Muscle of leg (tissue), 3 donors: ENCODE measurements at regions not wholly inside any gene's neighbourhood (a gene's known extent, or its start where the extent isn't known, plus 50 kb on each side); places are given as distances from the start of the nearest gene placed in this dataset.

Experiments
- DNase-seq: peaks from one replicate; pipeline ENCODE4 v3.0.0; 2013
- H3K27ac ChIP-seq: one replicate; pipeline ENCODE4 v1.5.1; 2013; ENCODE audit warnings: mild to moderate bottlenecking, low read length, control low read depth
- H3K27me3 ChIP-seq: one replicate; pipeline ENCODE4 v1.6.1; 2013; ENCODE audit warnings: low read length; ENCODE audit not compliant: control insufficient read depth, insufficient read depth
- H3K36me3 ChIP-seq: one replicate; pipeline ENCODE4 v1.6.1; 2013; ENCODE audit warnings: low read length; ENCODE audit not compliant: control insufficient read depth, insufficient read depth
- H3K4me1 ChIP-seq: one replicate; pipeline ENCODE4 v1.6.1; 2013; ENCODE audit warnings: low read length; ENCODE audit not compliant: control insufficient read depth, insufficient read depth
- H3K4me3 ChIP-seq: one replicate; pipeline ENCODE4 v1.5.1; 2013; ENCODE audit warnings: low read length, control low read depth
- H3K9me3 ChIP-seq: replicated peaks from 2 replicates; pipeline ENCODE4 v1.6.1; 2013; ENCODE audit warnings: low read depth, low read length; ENCODE audit not compliant: control insufficient read depth
- WGBS: methylation state at CpG from one replicate; pipeline ENCODE4 v1.1.5; 2013; ENCODE audit warnings: missing lambda C conversion rate; ENCODE audit not compliant: insufficient coverage; 5-methylcytosine and 5-hydroxymethylcytosine counted together

DNA sequence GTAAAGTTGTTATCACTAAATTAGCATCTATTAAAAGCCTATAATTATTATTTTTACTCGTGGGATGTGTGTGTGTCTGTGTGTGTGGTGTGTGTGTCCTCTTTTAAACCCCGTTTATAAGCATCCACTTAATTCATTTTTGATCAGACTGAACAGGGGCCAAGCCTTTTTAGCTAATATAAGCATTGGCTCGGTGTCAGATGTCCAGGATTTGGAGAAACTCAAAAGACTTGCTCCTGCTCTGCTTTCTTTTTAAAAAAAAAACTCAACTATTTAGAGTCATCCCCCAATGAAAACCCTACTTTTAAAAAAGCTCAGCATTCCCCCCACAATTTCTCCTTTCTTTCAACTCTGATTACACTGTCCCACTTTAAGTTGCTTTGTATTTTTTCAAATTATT lies 459.3 kb upstream of the MAF start:
- H3K9me3 ChIP-seq: no peaks in the 10 kb centered on the region
- H3K36me3 ChIP-seq: no peaks in the 10 kb centered on the region
- WGBS: no CpG with 5 or more reads among the region's 3 CpGs

DNA sequence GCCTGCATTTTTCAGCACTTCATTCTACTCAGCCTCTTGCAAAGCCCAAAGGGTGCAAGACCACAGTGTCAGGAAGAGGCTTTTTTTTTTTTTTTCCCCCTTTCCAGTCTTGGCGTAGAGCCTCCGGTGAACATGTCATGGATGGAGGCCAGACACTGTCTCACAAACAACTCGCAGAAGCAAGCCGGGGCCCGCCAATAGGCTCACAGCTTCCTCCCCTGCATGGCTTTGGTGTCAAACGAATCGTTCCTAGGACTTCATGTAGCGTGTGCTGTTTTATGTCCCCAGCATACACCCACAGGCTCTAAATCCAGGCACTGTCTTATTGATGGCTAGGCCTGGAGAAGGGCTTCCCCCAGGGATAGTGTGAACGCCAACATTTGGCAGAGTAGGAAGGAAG lies 457.7 kb upstream of the MAF start:
- Histone ChIP-seq H3K27me3 (no peaks in the 10 kb centered on the region), H3K9me3 (no peaks in the 10 kb centered on the region), H3K36me3 (no peaks in the 10 kb centered on the region), H3K4me3 (no peak overlapping the region), H3K27ac (peak overlapping the region; percentile 44), H3K4me1 (peaks cover 7% of the 10 kb centered on the region)
- peak; percentile 91 for DNase-seq
- WGBS: 14% methylated on average over 6 of the region's 9 CpGs

More for the DNA sequence above, 459.3 kb upstream of the MAF start:
- H3K4me3 ChIP-seq: no peak overlapping the region
- H3K4me1 ChIP-seq: peaks cover 7% of the 10 kb centered on the region
- no peak for DNase-seq
- H3K27me3 ChIP-seq: no peaks in the 10 kb centered on the region
- no peak overlapping the region for H3K27ac ChIP-seq

DNA sequence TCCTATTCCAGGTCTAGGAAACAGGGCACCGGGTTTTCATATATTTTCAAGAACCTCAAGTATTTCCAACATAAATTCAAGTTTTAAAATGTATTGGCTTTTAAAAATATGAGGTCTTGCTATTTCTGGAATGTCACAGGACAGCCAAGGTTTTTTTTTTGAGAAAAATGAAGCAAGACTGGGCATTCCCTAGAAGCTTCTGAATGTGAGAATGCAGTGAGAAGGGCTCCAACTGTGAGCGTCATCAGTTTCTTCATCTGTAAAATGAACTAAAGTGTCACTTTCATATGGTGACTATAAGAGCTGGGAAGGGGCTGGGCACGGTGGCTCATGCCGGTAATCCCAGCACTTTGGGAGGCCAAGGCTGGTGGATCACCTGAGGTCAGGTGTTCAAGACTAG lies 455.8 kb upstream of the MAF start:
- Histone ChIP-seq H3K27ac (no peak overlapping the region), H3K27me3 (no peaks in the 10 kb centered on the region), H3K36me3 (no peaks in the 10 kb centered on the region), H3K9me3 (no peaks in the 10 kb centered on the region), H3K4me3 (no peak overlapping the region), H3K4me1 (peaks cover 7% of the 10 kb centered on the region)
- WGBS: 45% methylated on average over 2 of the region's 4 CpGs
- DNase-seq: peak; percentile 52

DNA sequence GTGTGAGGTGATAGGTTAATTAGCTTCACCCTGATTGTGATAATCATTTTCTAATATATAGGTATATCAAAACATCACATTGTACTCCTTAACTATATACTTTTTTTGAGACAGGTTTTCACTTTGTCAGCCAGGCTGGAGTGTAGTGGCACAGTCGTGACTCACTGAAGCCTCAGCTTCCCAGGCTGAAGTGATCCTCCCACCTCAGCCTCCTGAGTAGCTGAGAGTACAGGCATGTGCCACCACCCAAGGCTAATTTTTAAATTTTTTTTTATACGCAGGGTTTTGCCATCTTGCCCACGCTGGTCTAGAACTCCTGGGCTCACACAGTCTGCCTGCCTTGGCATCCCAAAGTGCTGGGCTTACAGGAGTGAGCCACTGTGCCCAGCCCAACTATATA lies 455.3 kb upstream of the MAF start:
- no peak for DNase-seq

DNA sequence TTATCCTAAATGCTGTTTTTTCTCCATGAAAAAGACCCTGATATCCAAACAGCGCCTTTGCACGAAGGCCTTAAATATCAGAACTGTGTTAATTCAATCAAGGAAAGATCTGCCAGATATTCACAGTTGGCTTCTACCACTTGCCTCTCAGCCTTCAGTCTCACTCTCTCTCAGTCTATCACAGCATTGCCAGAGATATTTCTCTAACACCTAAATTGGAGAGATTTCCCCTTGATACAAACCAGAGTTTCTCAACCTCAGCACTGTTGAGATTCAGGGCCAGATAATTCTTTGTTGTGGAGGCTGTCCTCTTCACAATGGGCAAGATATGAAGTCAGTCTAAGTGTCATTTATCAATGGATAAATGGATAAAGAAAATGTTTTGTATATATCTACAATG lies 454.1 kb upstream of the MAF start:
- Histone ChIP-seq H3K4me3 (no peak overlapping the region), H3K36me3 (no peaks in the 10 kb centered on the region), H3K27ac (no peak overlapping the region), H3K9me3 (no peaks in the 10 kb centered on the region), H3K27me3 (no peaks in the 10 kb centered on the region), H3K4me1 (peaks cover 7% of the 10 kb centered on the region)
- DNase-seq: no peak
- no CpG with 5 or more reads among the region's 2 CpGs for WGBS

More for the DNA sequence above, 455.3 kb upstream of the MAF start:
- 100% methylated on average over 2 of the region's 3 CpGs for WGBS
- Histone ChIP-seq H3K36me3 (no peaks in the 10 kb centered on the region), H3K27ac (no peak overlapping the region), H3K9me3 (no peaks in the 10 kb centered on the region), H3K4me1 (peaks cover 7% of the 10 kb centered on the region), H3K4me3 (no peak overlapping the region), H3K27me3 (no peaks in the 10 kb centered on the region)

DNA sequence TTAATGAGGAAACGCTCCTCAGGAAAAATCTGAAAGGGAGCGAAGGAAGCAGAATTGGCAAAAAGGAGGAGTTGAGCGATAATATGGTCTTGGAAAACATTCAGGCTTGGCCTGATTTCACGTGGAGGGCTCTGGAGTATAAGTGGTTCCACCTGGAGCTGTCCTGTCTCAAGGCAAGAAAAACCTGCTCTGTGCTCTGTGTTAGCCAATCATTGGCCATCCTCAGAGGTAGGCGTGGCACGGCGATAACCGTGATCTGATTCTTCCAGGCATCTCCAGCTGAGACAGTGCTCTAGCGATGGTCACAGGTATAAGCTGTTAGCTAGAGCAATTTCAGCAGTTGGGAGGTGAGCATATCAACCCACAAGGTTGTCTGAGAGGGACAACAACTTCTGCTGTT lies 450.5 kb upstream of the MAF start:
- no peaks in the 10 kb centered on the region for H3K27me3 ChIP-seq

DNA sequence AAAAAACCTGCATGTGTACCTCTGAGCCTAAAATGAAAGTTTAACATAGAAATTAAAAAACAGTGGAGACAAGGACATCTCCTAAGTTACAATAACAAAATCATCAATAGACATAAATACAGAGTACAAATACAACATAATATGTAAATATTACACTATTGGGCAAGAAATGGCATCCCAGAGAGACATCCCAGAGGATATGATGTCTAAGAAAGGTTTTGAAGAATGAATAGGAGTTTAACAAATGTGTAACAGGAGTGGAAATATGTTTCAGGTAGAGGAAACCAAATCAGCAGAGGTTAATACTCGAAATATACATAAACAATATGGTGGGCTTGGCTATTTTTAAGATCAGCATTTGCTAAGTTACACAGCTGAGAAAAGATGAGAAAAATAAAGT lies 447.7 kb upstream of the MAF start:
- Histone ChIP-seq H3K4me3 (no peak overlapping the region), H3K9me3 (no peaks in the 10 kb centered on the region), H3K4me1 (no peaks in the 10 kb centered on the region), H3K27me3 (no peaks in the 10 kb centered on the region), H3K27ac (no peak overlapping the region), H3K36me3 (no peaks in the 10 kb centered on the region)
- WGBS: no CpG with 5 or more reads among the region's 1 CpG
- no peak for DNase-seq

More for the DNA sequence above, 450.5 kb upstream of the MAF start:
- no peaks in the 10 kb centered on the region for H3K36me3 ChIP-seq
- no peak overlapping the region for H3K4me3 ChIP-seq
- no peaks in the 10 kb centered on the region for H3K9me3 ChIP-seq
- H3K27ac ChIP-seq: no peak overlapping the region
- H3K4me1 ChIP-seq: no peaks in the 10 kb centered on the region
- no peak for DNase-seq
- 76% methylated on average over 9 of the region's 9 CpGs for WGBS

DNA sequence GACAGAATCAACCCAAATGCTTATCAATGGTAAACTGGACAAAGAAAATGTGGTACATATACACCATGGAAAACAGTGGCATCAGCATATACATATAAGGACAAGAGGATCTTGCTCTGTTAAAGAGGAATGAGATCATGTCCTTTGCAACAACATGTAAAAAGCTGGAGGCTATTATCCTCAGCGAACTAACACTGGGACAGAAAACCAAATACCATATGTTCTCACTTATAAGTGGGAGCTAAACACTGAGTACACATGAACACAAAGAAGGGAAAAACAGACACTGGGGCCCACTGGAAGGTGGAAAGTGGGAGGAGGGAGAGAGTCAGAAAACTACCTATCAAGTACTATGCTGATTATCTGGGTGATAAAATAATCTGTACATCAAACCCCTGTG lies 447.3 kb upstream of the MAF start:
- Histone ChIP-seq H3K27ac (no peak overlapping the region), H3K36me3 (no peaks in the 10 kb centered on the region), H3K9me3 (no peaks in the 10 kb centered on the region), H3K4me1 (no peaks in the 10 kb centered on the region), H3K27me3 (no peaks in the 10 kb centered on the region), H3K4me3 (no peak overlapping the region)
- no CpG with 5 or more reads among the region's 1 CpG for WGBS
- peak; percentile 61 for DNase-seq

DNA sequence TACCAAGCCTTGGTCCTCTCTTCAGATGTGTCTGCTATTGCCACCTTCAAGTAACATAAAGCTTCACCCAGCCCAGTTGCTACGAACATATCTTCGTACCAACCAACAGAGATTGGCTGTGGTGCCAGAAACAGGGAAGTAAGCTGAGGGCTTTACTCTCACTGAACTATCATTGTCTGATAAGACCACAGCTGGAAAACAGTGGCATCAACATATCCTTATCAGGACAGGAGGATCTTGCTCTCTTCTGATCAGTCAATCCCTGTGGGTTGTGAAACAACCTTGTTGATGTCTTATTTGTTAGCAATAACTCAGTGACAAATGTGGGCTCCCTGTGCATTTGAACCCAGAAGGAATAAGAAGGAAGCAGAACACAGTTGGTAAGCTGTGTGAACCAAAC lies 446.3 kb upstream of the MAF start:
- no peaks in the 10 kb centered on the region for H3K4me1 ChIP-seq
- no peaks in the 10 kb centered on the region for H3K36me3 ChIP-seq
- H3K4me3 ChIP-seq: no peak overlapping the region
- H3K27ac ChIP-seq: no peak overlapping the region
- no CpG with 5 or more reads among the region's 2 CpGs for WGBS
- DNase-seq: no peak
- H3K9me3 ChIP-seq: no peaks in the 10 kb centered on the region
- no peaks in the 10 kb centered on the region for H3K27me3 ChIP-seq

DNA sequence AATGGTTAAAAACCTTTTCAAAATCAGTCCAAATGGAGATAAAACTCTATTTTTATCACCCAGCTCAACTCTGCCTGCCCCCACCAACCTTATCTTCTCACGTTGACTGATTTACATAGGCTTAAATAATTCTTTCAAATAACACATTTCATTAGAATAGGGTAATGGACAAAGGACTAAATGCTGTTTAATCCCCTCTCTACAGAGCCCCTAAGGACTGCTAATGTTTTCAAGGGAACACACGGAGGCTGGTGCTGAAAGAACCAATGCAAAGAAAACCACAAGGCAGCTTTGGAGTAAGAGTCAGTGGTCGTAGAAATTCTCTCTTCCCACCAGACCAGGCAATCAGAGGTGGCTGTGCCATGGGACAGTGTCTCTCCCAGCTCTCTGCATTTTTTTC lies 445.7 kb upstream of the MAF start:
- Histone ChIP-seq H3K36me3 (no peaks in the 10 kb centered on the region), H3K4me1 (no peaks in the 10 kb centered on the region), H3K27me3 (no peaks in the 10 kb centered on the region), H3K9me3 (no peaks in the 10 kb centered on the region), H3K4me3 (no peak overlapping the region), H3K27ac (no peak overlapping the region)
- DNase-seq: no peak
- WGBS: no CpG with 5 or more reads among the region's 3 CpGs

DNA sequence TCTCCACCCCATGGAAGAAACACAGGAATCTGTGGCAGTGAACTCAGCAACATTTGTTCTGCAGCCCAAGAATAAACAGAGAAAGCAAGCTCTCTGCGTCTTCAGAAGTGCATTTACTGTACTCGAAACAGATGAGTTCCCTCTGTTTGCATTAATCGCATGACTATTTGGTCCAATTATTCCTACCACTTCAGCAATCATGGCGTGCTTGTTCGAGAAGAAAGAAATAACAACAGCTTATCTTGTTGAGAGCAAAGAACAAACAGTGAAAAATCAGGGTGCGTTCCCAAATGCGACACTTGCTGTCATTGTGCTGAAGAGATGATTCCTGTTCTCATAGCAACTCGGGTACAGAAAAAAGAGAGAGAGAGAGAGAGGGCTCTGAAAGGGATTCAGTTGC lies 445.3 kb upstream of the MAF start:
- Histone ChIP-seq H3K4me3 (no peak overlapping the region), H3K4me1 (no peaks in the 10 kb centered on the region)
- peak; percentile 21 for DNase-seq

More for the DNA sequence above, 445.3 kb upstream of the MAF start:
- H3K36me3 ChIP-seq: no peaks in the 10 kb centered on the region
- no peaks in the 10 kb centered on the region for H3K9me3 ChIP-seq
- H3K27me3 ChIP-seq: no peaks in the 10 kb centered on the region
- 79% methylated on average over 5 of the region's 8 CpGs for WGBS
- H3K27ac ChIP-seq: no peak overlapping the region
